Motor neuron (in vitro differentiated cells): ENCODE measurements at regions not wholly inside any gene's neighbourhood (a gene's known extent, or its start where the extent isn't known, plus 50 kb on each side); places are given as distances from the start of the nearest gene placed in this dataset.

Experiments
- ATAC-seq, 8 experiments: fragments of 200-7000 bp; cut with Tn5 transposase; replicated peaks in 6 of 8; 2 replicates each; pipeline ENCODE4 v1.8.0; 2021; ENCODE audit warnings: mild to moderate bottlenecking in 8 of 8, moderate library complexity in 8 of 8
- H3K27ac ChIP-seq, 2 donors: fragments of 250-450 bp; sonication (Bioruptor Pico); 2 replicates each; pipeline ENCODE4 v1.9.0; 2021; ENCODE audit warnings: antibody characterized with exemption in 2 of 2, mild to moderate bottlenecking in 2 of 2, moderate library complexity in 1 of 2
- H3K4me1 ChIP-seq, 2 donors: fragments of 250-450 bp; sonication (Bioruptor Pico); replicated peaks in 1 of 2; 2 replicates each; pipeline ENCODE4 v1.6.1; 2021; ENCODE audit warnings: antibody characterized with exemption in 2 of 2, mild to moderate bottlenecking in 2 of 2, moderate library complexity in 1 of 2
- H3K4me3 ChIP-seq, 5 donors: fragments of 250-450 bp; sonication (Bioruptor Pico); 2 replicates each; pipeline ENCODE4 v1.9.0; 2021; ENCODE audit warnings: antibody characterized with exemption in 5 of 5, mild to moderate bottlenecking in 5 of 5, moderate library complexity in 4 of 5
- WGBS, 10 experiments: fragments of 450-650 bp; shearing (Covaris generic); methylation state at CpG; one replicate each; pipeline ENCODE4 v1.0.0; 2022; 5-methylcytosine and 5-hydroxymethylcytosine counted together
- in situ Hi-C, 9 experiments: fragments of 400-800 bp; cut with MboI; loops; one replicate each; pipeline ENCODE4 v1.15.0; 2021; ENCODE audit warnings: low sequenced_read_pairs in 9 of 9, low pct_unique_long_range_greater_than_20kb in 2 of 9; ENCODE audit not compliant: unreplicated experiment in 9 of 9

- no peaks in the 10 kb centered on the region for H3K4me1 ChIP-seq
- in situ Hi-C loops: no loop called here
- no peak overlapping the region for H3K4me3 ChIP-seq
- no peak for ATAC-seq
- no peak overlapping the region for H3K27ac ChIP-seq
- WGBS, 10 experiments: 0 to 100% (median 58%) methylated on average over 1 to 3 of the region's 3 CpGs; no CpG with 5 or more reads in 1 of the 10 experiments
Measured at GRCh38 chr7:9891056-9891455, 1082.6 kb upstream of the PHF14 start.

GRCh38 chr7:9900339-9900738 lies 1073.3 kb upstream of the PHF14 start:
- in situ Hi-C loops: no loop called here
- ATAC-seq: no peak
- no peak overlapping the region for H3K27ac ChIP-seq
- 0 to 91% (median 77%) methylated on average over 1 to 2 of the region's 2 CpGs for WGBS, 10 experiments
- H3K4me1 ChIP-seq: no peaks in the 10 kb centered on the region
- no peak overlapping the region for H3K4me3 ChIP-seq

- Histone ChIP-seq H3K4me1 (no peaks in the 10 kb centered on the region), H3K4me3 (no peak overlapping the region), H3K27ac (no peak overlapping the region)
- in situ Hi-C loops: no loop called here
- ATAC-seq: no peak
- 5 to 100% (median 67%) methylated on average over 1 to 3 of the region's 3 CpGs; no CpG with 5 or more reads in 1 of the 10 experiments for WGBS, 10 experiments
Measured at GRCh38 chr7:9921326-9921725, 1052.3 kb upstream of the PHF14 start.

- ATAC-seq: peak; percentile 35 to 71 (median 51)
- Histone ChIP-seq H3K4me1 (no peaks in the 10 kb centered on the region), H3K27ac (no peak overlapping the region), H3K4me3 (no peak overlapping the region)
- in situ Hi-C loops: no loop called here
- 0 to 100% (median 85%) methylated on average over 1 to 2 of the region's 2 CpGs; no CpG with 5 or more reads in 1 of the 10 experiments for WGBS, 10 experiments
Measured at GRCh38 chr7:9937944-9938631, 1035.6 kb upstream of the PHF14 start.

- Histone ChIP-seq H3K4me1 (peaks cover 0 to 4% of the 10 kb centered on the region in 2 donors), H3K27ac (no peak overlapping the region), H3K4me3 (no peak overlapping the region)
- peak in 7 of 8 experiments; percentile 18 to 91 (median 32) for ATAC-seq
- in situ Hi-C loops: no loop called here
Measured at GRCh38 chr7:9939176-9939575, 1034.5 kb upstream of the PHF14 start.

- H3K27ac ChIP-seq: no peak overlapping the region
Measured at GRCh38 chr7:9945131-9945530, 1028.5 kb upstream of the PHF14 start.

GRCh38 chr7:9945857-9946256 lies 1027.8 kb upstream of the PHF14 start:
- in situ Hi-C loops: no loop called here
- 0 to 83% (median 50%) methylated on average over 1 to 2 of the region's 2 CpGs; no CpG with 5 or more reads in 1 of the 10 experiments for WGBS, 10 experiments
- H3K27ac ChIP-seq: no peak overlapping the region
- H3K4me1 ChIP-seq: peaks cover 4 to 5% of the 10 kb centered on the region in 2 donors
- ATAC-seq: peak in 5 of 8 experiments; percentile 52 to 77 (median 70)
- H3K4me3 ChIP-seq: no peak overlapping the region

More at GRCh38 chr7:9945131-9945530, 1028.5 kb upstream of the PHF14 start:
- no peak for ATAC-seq
- Histone ChIP-seq H3K4me1 (peaks cover 4 to 5% of the 10 kb centered on the region in 2 donors), H3K4me3 (no peak overlapping the region)
- in situ Hi-C loops: no loop called here

GRCh38 chr7:9955138-9955537 lies 1018.5 kb upstream of the PHF14 start:
- no peak overlapping the region for H3K27ac ChIP-seq
- no peaks in the 10 kb centered on the region for H3K4me1 ChIP-seq
- no peak for ATAC-seq
- in situ Hi-C loops: no loop called here
- H3K4me3 ChIP-seq: no peak overlapping the region
- WGBS, 10 experiments: 0 to 100% (median 83%) methylated on average over 1 to 2 of the region's 2 CpGs; no CpG with 5 or more reads in 5 of the 10 experiments

GRCh38 chr7:9958486-9958885 lies 1015.2 kb upstream of the PHF14 start:
- in situ Hi-C loops: no loop called here
- no peak for ATAC-seq
- no peak overlapping the region for H3K27ac ChIP-seq
- 0 to 97% (median 67%) methylated on average over 3 to 5 of the region's 5 CpGs; no CpG with 5 or more reads in 1 of the 10 experiments for WGBS, 10 experiments
- H3K4me1 ChIP-seq: peaks cover 4 to 16% of the 10 kb centered on the region in 2 donors
- no peak overlapping the region for H3K4me3 ChIP-seq

- no peak overlapping the region for H3K27ac ChIP-seq
- in situ Hi-C loops: no loop called here
- WGBS, 10 experiments: 0 to 78% (median 53%) methylated on average over 1 to 3 of the region's 3 CpGs
- peak in 1 of 8 experiments; percentile 62 for ATAC-seq
- peaks cover 4 to 16% of the 10 kb centered on the region in 2 donors for H3K4me1 ChIP-seq
- H3K4me3 ChIP-seq: no peak overlapping the region
Measured at GRCh38 chr7:9960460-9960859, 1013.2 kb upstream of the PHF14 start.

- Histone ChIP-seq H3K27ac (no peak overlapping the region), H3K4me3 (no peak overlapping the region), H3K4me1 (peaks cover 4 to 16% of the 10 kb centered on the region in 2 donors)
- no peak for ATAC-seq
- WGBS, 10 experiments: 6 to 96% (median 80%) methylated on average over 3 to 5 of the region's 5 CpGs
- in situ Hi-C loops: no loop called here
Measured at GRCh38 chr7:9961161-9961922, 1012.3 kb upstream of the PHF14 start.

GRCh38 chr7:9962742-9963141 lies 1010.9 kb upstream of the PHF14 start:
- in situ Hi-C loops: no loop called here
- H3K4me3 ChIP-seq: no peak overlapping the region
- no peak overlapping the region for H3K27ac ChIP-seq
- H3K4me1 ChIP-seq: peaks cover 4 to 16% of the 10 kb centered on the region in 2 donors
- WGBS, 10 experiments: 3 to 71% (median 58%) methylated on average over 1 to 4 of the region's 4 CpGs; no CpG with 5 or more reads in 2 of the 10 experiments
- ATAC-seq: peak in 4 of 8 experiments; percentile 32 to 54 (median 54)

GRCh38 chr7:9978106-9979064 lies 995.3 kb upstream of the PHF14 start:
- no peaks in the 10 kb centered on the region for H3K4me1 ChIP-seq
- H3K4me3 ChIP-seq: no peak overlapping the region
- peak in 1 of 8 experiments; percentile 22 for ATAC-seq
- in situ Hi-C loops: no loop called here
- no peak overlapping the region for H3K27ac ChIP-seq
- 0 to 82% (median 60%) methylated on average over 2 to 4 of the region's 4 CpGs for WGBS, 10 experiments
